ENCODE measurements at regions not wholly inside any gene's neighbourhood (a gene's known extent, or its start where the extent isn't known, plus 50 kb on each side); places are given as distances from the start of the nearest gene placed in this dataset.

GRCh38 chr9:79254900-79255650 lies 316.7 kb upstream of the TLE4 start:
- TF ChIP-seq FOXM1 (IDR thresholded peaks at IDR 0.05; ENCODE audit: borderline replicate concordance) (no peak), LEF1 (IDR thresholded peaks at IDR 0.05; ENCODE audit: borderline replicate concordance) (no peak), ELF4 (IDR thresholded peaks at IDR 0.05) (no peak)
